Panc1 (cell line): ENCODE measurements at regions not wholly inside any gene's neighbourhood (a gene's known extent, or its start where the extent isn't known, plus 50 kb on each side); places are given as distances from the start of the nearest gene placed in this dataset.

ENCODE experiments used
- CTCF ChIP-seq: fragments of 450-650 bp; IDR thresholded peaks from 2 replicates; pipeline ENCODE4 v1.5.1; 2017; ENCODE audit warnings: mild to moderate bottlenecking
- POLR2AphosphoS5 ChIP-seq: IDR thresholded peaks from 2 replicates; pipeline ENCODE4 v1.6.1; 2012; ENCODE audit warnings: mild to moderate bottlenecking, low read depth, low read length, moderate library complexity

DNA sequence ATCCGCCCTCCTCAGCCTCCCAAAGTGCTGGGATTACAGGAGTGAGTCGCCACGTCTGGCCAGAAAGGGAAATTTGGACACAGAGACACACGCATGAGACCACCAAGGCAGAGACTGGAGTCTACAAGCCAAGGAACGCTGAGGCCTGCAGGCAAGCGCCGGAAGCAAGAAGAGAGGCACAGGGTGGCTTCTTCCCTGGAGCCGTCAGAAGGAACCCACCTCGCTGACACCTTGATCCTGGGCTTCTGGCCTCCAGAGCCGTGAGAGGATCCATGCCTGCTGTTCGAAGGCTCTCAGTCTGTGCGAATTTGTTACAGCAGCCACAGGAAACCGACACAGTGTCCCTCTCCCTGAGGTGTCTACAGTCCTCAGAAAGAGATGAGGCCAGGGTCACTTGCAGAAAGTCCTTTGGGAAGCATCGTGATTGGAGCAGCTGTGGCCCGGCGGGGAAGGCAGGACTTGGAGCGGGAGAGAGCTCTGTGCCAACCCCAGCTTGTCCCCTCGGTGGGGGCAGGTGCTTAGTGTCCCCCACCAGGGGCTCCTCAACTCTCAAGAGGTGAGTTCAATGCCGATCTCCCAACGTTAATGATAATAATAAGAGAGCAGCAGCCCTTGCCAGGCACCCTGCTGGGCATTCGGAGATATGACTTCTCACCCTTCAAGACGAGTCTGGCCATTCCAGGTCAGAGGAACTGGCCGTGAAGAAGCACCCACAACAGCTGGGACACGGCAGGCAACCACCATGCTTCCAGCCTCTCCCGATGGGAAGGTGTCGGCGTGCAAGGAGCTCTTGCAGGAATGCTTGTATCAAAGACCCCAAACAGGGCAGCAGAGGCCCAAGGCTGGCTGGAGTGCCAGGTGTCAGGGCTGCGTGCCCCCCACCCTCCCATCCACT, 68.4 kb upstream of the TNRC6C start:
- no peak for TF ChIP-seq CTCF
- no peak for TF ChIP-seq POLR2AphosphoS5
